ENCODE measurements at regions not wholly inside any gene's neighbourhood (a gene's known extent, or its start where the extent isn't known, plus 50 kb on each side); places are given as distances from the start of the nearest gene placed in this dataset.

- Histone ChIP-seq H3K27me3 (ENCODE audit: control insufficient read depth, insufficient read depth, low read length) (no peaks in the 10 kb centered on the region), H3K79me1 (ENCODE audit: low read depth in 1 of 2, low read length in 2 of 2) (no peaks in the 10 kb centered on the region), H3K14ac (replicated peaks; ENCODE audit: low read depth, low read length) (no peak overlapping the region), H2BK5ac (ENCODE audit: low read depth, low read length, poor library complexity, severe bottlenecking) (no peak overlapping the region), H2BK120ac (ENCODE audit: low read depth, low read length) (no peak overlapping the region), H3K9me3 (ENCODE audit: control insufficient read depth, insufficient read depth, low read length) (no peaks in the 10 kb centered on the region), H2BK20ac (ENCODE audit: low read depth, low read length) (no peak overlapping the region), H3K9me1 (ENCODE audit: insufficient read depth, low read length) (no peaks in the 10 kb centered on the region), H3K9ac (ENCODE audit: low read depth, low read length) (no peak overlapping the region), H3K27ac (ENCODE audit: insufficient read depth, low read length) (no peak overlapping the region), H2AK9ac (replicated peaks; ENCODE audit: low read depth, low read length, poor library complexity) (no peak overlapping the region), H4K20me1 (ENCODE audit: insufficient read depth, low read length) (no peaks in the 10 kb centered on the region), H4K8ac (ENCODE audit: low read depth in 2 of 2, low read length in 2 of 2) (no peak overlapping the region), H3K4me3 (ENCODE audit: insufficient read depth, low read depth, low read length) (no peak overlapping the region), H3K4ac (ENCODE audit: low read depth, low read length) (no peak overlapping the region), H3K23ac (ENCODE audit: low read depth, low read length) (no peak overlapping the region), H3K18ac (ENCODE audit: low read depth, low read length) (no peak overlapping the region), H3K36me3 (ENCODE audit: control insufficient read depth, insufficient read depth, low read length) (no peaks in the 10 kb centered on the region), H3K56ac (ENCODE audit: extremely low read depth, insufficient read depth, low read length) (no peak overlapping the region), H2BK15ac (ENCODE audit: low read depth, low read length) (no peak overlapping the region), H2AFZ (replicated peaks; ENCODE audit: low read length, poor library complexity) (no peak overlapping the region), H3K4me2 (ENCODE audit: low read depth, low read length) (no peak overlapping the region), H4K5ac (ENCODE audit: low read depth, low read length) (no peak overlapping the region), H3K4me1 (ENCODE audit: control insufficient read depth, insufficient read depth, low read length) (no peaks in the 10 kb centered on the region), H4K91ac (ENCODE audit: insufficient read depth, low read depth, low read length) (no peak overlapping the region), H2AK5ac (ENCODE audit: low read depth, low read length) (no peak overlapping the region)
- intact Hi-C loops (cut with micrococcal nuclease), result no loop called here
- BruUV-seq (replicated peaks), result no TSS peak
- ChIA-PET CTCF (no interaction called here), POLR2A (ENCODE audit: unreplicated experiment) (no interaction called here)
- in situ Hi-C loops (cut with MboI; ENCODE audit: low sequenced_read_pairs), result no loop called here
- dilution Hi-C loops (cut with HindIII; ENCODE audit: low sequenced_read_pairs, unreplicated experiment), result no loop called here
- DNase-seq (peak; percentile 36), ATAC-seq (ENCODE audit: low read depth) (peak; percentile 92)
- no peak for TF ChIP-seq RCOR1 (IDR thresholded peaks at IDR 0.05; ENCODE audit: insufficient replicate concordance, low read length)
- TF ChIP-seq RFX5 (IDR thresholded peaks at IDR 0.05; ENCODE audit: low read depth, low read length), result no peak
- no peak for TF ChIP-seq POLR2A (IDR thresholded peaks at IDR 0.05; ENCODE audit: low read depth, low read length)
- TF ChIP-seq MXI1 (IDR thresholded peaks at IDR 0.05; ENCODE audit: borderline replicate concordance, low read depth, low read length), result no peak
- no peak for TF ChIP-seq MAFK (IDR thresholded peaks at IDR 0.05; ENCODE audit: low read depth, low read length)
- TF ChIP-seq CTCF (conservative IDR thresholded peaks at IDR 0.05; ENCODE audit: low read depth, low read length), result no peak
- TF ChIP-seq RAD21 (IDR thresholded peaks at IDR 0.05; ENCODE audit: low read length), result no peak
- TF ChIP-seq CEBPB (IDR thresholded peaks at IDR 0.05; ENCODE audit: low read depth, low read length), result no peak
- no peak for TF ChIP-seq MAZ (IDR thresholded peaks at IDR 0.05; ENCODE audit: borderline replicate concordance, low read depth, low read length)
Observed at GRCh38 chr14:38964630-38965029, 138.4 kb downstream of the SEC23A start.
